ENCODE measurements at regions not wholly inside any gene's neighbourhood (a gene's known extent, or its start where the extent isn't known, plus 50 kb on each side); places are given as distances from the start of the nearest gene placed in this dataset.

DNA sequence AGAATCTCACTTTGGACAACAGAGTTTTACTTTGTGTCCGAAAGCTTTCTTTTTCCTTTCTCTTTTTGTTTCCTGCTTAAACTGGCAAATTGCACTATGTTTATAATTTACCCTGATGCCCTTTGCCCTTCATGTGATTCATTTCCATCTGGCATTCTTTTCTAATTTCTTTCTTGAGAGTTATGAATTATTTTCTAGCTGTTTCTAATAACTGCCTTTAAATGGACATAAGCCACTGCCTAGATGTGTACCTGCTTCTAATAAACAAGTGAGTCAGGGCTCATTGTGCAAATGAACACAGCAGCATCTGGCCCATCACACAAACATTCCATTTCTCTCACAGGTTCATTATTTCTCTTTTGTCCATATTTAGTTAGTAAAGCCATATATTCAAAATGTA lies 242.3 kb upstream of the GPRIN3 start:
- no peak for DNase-seq (ENCODE audit: low read depth)

DNA sequence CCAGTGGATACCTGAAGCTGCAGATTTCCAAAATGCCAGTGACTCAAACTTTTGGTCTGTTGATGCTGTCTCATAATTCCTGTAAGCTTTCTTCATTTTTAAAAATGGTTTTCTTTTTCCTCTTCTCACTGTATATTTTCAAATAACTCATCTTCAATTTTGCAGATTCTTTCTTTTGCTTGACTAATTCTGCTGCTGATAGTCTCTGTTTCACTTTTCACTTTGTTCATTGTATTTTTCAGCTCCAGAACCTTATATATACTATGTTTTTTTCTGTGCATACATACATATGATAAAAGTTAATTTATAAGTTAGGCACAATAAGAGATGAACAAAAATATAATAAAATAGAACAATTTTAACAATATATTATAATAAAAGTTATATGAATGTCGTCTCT lies 237.7 kb upstream of the GPRIN3 start:
- no peak for DNase-seq (ENCODE audit: low read depth)

DNA sequence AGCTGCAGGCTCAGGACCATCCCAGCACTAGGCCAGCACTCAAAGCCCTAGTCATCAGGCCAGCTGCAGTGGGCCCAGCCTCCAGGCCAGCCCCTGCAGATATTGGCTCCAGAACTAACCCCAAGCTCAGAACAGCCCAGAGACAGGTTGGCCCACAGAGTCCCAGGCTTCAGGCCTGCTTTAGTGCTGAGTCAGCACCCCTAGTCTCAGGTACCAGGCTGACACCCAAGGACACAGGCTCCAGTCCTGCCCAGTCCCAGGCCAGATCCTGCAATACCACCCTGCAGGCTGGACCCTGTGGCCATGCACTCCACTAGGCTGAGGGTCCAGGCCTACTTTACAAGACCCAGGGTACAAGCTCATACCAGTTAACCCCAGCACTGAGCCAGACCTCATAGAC lies 234.4 kb upstream of the GPRIN3 start:
- DNase-seq (ENCODE audit: low read depth) = no peak

DNA sequence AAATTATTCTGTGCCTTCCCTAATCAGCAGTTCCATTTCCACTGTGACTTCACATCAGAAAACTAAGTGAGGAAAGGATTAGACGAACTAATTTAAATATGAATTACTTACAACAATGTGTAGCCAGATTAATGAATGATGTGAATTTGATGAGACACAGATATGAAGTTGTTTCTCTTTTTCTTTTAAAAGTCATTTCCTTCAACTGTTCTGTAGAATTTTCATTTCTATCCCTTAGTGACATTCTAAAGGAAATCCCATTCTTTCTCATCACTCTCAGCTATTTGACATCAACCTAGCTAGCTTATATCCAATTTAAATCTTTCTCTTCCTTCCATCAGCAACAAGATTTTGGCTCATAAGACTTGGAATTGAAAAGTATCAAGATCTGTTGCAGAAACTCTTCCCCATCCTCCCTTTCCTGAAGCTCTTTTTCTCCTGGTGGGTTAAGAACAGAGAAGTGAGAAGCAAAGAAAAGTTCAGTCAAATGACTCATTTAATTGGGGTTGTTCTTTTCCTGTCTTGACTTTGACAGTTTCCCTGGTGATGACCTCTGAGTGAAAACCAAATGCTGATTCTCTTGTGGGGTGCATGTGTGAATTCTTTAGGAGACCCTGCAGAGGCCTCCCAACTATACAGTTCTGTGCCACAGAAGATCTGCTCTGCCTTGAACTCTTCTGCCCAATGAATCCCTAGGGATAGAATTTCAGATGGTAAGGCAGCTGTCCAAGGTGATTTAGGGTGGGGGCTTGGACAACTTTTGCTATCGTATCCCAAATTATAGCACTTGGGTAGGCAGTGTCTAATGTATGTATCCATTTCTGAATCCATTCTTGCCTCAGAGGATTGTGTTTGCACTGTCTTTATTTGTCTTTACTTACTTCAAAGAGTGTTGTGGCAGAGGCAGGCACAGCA lies 232.5 kb upstream of the GPRIN3 start:
- DNase-seq (ENCODE audit: low read depth) = no peak

DNA sequence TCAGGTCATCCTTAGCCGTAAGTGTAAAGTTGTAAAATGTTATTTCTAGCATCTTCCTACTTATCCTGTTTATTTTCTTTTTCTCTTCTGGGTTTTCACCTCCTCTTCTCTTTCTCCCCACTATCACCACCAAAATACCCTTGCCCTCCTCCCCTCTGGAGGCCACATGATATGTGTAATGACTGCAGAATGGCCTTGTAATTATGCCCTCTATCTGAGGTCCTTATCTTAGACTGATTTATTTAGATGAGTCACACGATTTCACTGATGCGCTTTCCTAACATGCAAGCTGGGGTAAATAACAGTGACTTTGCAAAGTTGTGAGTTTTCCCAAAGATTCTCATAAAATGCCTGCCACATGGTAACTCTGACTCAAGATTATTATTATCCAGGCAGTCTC lies 231.8 kb upstream of the GPRIN3 start:
- peak; percentile 40 for DNase-seq (ENCODE audit: low read depth)

DNA sequence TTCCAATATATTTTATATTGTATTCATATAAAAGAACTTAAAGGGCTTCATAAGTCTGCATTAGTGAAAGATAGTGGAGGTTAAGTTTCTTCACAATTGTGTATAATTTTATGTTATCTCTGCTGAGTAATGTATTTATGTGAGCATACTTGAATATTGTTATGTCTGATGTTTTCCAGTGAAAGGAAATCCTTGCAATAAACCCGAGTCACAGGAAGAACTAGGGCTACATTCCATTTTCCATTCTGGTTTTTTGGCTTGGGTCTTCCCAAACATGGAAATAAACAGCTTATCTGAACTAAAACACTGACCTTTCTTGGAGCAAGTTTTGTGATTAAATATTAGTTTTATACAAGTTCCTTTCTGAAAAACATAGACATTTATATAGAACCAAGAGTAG lies 231.3 kb upstream of the GPRIN3 start:
- no peak for DNase-seq (ENCODE audit: low read depth)

DNA sequence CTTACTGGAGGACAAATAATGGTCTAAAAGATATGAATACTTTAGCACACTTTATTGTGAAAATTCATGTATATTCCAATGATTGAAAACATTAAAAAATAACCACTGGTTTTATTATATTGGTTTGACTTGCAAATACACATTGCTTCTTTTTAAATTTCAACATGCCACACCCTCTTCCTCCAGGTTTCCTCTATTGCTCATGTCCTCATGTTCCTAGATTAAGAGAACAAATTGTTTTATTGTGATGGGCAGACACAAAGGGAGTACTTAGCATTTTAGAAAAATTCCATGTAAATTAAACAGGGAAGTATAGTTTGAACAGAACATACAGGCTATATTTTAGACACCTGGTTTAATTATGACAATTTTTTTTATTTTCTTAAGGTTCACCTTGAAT lies 230.6 kb upstream of the GPRIN3 start:
- DNase-seq (ENCODE audit: low read depth) = no peak

DNA sequence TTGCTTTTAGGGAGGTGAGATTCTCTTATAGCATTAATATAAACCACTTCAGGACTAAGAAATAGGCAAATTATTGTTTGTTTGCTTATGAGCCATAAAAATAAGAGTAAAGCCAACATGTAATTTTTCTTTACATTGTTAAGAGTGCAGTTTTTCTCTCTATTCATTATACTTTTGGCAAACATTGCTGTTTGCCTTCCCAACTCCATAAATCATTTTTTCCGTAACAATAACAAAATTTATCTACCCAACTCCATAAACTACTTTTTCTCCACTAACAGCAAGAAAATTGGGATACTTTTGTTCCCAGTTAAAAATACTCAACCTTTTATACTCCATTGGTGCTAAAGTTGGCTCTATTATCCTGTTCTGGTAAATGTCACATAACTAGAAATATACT lies 229.7 kb upstream of the GPRIN3 start:
- DNase-seq (ENCODE audit: low read depth) = no peak

DNA sequence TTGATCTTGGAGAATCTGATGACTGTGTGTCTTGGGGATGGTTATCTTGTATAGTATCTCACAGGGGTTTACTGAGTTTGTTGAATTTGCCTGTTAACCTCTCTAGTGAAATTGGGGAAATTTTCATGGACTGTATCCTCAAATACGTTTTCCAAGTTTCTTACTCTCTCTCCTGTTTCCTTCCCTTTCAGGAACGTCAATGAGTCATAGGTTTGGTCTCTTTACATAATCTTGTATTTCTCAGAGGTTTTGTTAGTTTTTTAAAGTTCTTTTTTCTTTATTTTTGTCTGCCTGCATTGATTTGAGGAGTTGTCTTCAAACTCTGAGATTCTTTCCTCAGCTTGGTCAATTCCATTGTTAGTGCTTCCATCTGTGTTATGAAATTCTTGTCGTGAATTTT lies 227.7 kb upstream of the GPRIN3 start:
- DNase-seq (ENCODE audit: low read depth) = no peak

DNA sequence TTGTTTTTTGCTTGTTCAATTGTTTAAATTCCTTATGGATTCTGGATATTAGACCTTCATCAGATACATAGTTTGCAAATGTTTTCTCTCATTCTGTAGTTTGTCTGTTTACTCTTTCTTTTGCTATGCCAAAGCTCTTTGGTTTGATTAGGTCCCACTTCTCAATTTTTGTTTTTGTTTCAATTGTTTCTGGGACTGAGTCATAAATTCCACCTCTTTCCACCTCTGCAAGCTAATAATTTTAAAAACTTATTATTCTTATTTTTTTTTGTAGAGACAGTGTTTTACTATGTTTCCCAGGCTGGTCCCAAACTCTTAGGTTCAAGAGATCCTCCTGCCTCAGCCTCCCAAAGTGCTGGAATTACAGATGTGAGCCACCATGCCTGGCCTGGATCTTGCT lies 226.8 kb upstream of the GPRIN3 start:
- DNase-seq (ENCODE audit: low read depth) = no peak

DNA sequence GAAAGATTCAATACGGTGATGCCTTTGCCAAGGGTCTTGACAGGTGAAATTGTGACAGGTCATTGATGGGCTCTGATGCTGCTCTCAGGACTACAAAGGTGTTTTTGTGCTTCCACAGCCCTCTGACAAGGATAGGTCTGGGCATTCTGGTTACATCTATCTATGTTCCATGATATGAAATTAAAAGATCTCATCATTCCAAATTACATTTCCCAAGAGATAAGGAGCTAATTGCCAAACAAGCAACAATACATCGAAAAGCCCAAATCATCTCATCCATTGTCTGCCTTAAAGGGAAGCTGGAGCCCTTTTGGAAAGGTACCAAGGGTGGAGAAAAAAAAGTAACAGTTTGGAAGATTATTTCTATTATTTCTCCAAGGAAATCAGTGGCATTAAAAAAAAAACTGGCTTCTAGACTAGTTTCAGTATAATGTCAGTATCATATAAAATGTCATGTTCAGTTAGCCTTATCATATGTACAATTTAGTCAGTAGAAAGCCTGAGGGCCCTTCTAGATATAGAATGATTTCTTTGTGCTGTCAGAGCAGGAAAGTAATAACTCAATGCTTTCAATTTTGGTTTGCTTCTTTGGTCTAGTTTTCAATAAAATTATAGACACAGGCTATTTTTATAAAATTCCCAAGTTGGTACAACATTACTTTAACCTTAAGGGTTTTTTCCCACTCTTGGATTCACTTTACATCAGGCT lies 224.5 kb upstream of the GPRIN3 start:
- DNase-seq (ENCODE audit: low read depth) = no peak

DNA sequence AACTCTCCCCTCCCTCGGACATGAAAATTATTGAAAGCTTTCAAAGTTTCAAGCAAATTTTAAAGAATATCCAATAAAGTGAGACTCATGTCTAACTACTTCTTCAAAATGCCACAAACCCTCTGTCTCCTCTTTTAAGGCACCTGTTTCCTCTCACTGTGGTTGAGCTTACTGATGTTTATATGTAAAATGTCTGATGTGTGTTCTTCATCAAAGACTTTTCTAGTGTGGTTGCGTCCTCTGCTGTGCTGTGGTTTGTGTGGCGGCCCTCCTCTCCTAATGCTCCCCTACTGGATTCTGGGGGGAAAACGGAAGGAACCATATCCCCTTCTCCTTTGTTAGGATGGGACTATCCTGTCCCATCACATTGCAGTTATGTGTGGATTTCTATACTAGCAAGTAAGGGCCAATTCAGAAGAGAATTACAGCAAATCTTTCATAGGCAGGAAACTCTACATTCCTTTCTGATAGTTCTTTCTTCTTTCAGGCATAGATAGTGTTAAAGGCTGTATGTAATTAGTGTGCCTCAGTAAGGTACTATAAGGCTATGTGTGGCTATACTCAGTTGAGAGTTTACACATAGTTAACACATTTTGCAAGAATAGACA lies 221.0 kb upstream of the GPRIN3 start:
- DNase-seq (ENCODE audit: low read depth) = no peak

DNA sequence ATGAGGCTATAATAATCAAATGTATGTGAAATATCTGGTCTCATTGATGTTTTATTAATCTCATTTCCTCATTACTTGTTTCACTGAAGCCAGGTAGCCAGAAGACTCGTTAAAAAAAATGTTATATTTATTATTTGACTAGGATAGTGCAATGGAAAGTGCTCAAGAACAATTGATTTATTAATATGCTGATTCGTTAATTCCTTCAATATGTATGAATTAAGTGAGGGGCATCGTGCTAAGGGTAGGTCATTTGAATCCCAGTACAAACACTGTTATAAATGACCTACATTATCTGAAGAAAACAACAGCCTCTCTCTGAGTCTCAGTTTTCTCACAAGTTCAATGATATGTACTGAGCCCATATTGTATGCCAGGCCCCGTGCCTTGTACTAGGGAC lies 214.2 kb upstream of the GPRIN3 start:
- DNase-seq (ENCODE audit: low read depth) = no peak

DNA sequence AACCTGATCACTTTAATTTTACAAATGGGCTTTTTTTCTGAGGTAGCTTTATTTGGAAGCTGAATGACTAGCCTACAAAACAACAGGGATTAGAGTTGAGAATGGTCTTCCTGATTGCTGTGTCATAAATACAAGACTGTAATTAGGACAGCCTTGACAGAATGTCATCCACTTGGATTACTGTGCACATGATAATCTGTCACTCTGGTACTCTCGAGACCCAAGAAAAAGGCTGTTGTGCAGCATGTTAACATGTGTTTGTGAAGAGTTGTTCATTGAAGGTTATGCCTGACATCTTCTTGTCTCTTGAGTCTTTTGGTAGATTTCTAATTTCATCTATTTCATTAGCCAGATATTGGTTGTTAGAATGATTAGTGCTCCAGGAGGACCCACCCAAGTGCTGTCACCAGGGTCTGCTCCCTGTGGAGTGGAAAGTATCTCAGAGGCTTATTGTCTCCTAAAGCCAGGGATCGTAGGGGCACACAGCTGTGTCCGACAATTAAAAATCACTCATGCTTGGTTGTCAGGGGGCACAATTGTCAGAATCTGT lies 212.2 kb upstream of the GPRIN3 start:
- no peak for DNase-seq (ENCODE audit: low read depth)

DNA sequence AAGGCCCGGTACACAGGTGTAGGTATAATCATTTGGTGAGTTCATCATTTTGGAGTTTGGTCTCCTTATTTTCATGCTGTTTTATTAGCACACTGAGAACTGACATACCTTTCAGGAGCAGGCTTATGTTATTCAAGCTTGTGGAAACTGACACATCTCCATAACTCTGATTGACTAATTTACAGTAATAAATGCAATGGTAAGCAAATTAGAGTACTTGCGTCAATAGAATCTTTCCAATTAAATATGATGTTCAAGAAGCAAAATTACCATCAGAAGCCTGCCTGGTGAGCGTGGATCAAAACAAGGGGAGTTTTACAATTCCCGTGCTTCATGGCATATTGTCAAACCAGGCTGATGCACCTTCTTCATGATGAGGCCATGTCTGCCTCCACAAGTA lies 210.7 kb upstream of the GPRIN3 start:
- DNase-seq (ENCODE audit: low read depth) = no peak

DNA sequence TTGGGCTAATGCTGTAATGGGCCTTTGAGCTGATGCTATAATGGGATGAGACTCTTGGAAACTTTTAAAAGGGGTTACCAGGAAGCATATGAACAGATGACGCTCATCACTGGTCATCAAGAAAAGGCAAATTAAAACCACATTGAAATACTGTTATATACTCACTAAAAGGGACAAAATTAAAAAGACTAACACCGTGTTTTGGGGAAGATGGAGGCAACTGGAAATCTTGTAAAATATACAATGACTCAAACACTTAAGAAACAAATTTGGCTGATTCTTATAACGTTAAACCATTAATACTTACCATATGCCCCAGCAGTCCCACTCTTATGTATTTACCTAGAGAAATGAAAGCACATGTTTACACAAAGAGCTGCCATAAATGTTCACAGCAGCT lies 207.2 kb upstream of the GPRIN3 start:
- DNase-seq (ENCODE audit: low read depth) = no peak

DNA sequence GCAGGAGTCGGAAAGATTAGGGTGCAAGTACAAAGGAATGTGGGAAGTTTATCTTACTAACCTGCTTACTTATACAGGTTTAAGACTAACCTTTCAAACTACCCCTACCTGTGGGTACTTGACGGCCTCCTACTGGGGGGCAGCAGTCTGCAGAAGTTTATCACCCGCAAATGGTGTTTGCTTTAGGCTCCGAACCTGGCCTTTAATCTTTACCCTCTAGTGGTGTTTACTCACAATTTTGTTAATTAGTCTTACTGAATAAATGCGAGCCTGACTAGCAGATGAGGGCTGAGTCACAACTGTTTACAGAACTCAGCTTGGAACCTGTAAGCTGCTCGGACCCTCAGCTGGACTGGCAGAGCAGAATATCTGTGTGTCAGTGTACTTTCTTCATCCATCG lies 204.2 kb upstream of the GPRIN3 start:
- no peak for DNase-seq (ENCODE audit: low read depth)

DNA sequence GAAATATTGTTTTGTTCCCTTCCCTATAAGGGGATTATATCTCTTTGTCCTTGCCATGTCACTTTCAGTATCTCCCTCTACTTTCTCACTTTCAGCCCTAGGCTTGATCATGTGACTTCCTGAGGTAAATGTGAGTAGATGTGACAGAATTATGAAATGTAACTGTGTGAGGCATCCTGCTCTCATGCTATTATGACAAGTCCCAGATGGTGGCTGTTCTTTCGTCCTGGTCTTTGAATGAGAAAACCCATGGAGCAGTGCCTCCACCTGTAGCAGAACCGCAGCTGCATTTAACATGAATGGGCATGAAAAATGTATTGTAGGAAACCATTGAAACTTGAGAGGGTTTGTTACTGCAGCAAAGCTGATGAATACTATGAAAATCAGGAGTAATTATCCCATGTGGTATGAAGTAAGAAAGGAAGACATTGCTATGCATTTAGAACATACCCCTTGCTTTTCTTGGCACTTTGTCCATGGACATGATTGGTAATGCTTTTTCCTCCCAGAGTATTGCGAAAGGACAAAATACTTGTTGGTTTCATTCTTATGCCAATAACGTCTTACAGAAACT lies 202.2 kb upstream of the GPRIN3 start:
- DNase-seq (ENCODE audit: low read depth) = no peak

DNA sequence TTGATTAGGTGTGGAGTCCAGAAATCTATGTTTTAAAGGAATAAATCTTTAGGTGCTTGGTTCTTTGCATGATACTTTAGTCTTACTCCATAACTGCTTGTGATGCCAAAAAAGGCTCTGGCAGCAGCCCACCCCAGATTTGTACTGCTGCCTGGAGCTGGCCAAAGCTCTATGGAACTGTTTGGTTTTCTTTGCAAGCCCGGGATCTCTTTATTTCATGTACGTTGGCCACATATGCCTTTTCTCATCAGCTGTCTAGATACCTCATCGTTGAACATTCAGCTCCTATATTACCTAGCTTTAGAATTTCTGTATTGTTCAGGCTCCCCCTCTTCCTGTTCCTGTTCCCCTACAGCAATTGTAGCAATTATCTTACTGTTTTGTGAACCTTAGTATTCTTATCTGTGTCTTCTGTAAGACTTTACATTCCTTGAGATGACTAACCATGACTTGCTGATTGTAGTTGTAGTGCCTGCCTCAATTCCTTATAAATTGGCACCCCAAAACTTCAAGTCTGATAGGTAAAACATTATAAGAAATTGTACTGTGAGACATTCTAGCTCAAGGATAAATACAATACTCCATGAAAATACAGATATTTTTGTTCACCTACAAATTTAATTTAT lies 199.4 kb upstream of the GPRIN3 start:
- DNase-seq (ENCODE audit: low read depth) = no peak

DNA sequence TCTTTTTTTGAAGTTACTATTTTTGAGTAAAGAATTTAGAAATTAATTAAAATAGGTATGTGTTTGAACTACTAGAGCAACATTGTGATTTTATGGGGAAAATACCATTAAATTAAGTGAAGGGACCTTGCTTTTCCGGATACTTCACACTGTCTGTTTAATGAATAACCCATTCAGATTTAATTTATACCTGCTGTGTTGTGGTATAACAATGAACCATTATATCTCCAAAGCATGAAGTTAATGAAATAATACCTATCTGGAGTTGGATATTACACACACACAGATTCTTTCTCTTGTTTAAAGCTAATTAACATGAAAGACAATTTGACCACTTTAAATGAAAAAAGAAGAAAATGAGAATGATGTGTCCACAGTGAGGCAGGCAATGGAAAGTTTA lies 195.0 kb upstream of the GPRIN3 start:
- no peak for DNase-seq (ENCODE audit: low read depth)

DNA sequence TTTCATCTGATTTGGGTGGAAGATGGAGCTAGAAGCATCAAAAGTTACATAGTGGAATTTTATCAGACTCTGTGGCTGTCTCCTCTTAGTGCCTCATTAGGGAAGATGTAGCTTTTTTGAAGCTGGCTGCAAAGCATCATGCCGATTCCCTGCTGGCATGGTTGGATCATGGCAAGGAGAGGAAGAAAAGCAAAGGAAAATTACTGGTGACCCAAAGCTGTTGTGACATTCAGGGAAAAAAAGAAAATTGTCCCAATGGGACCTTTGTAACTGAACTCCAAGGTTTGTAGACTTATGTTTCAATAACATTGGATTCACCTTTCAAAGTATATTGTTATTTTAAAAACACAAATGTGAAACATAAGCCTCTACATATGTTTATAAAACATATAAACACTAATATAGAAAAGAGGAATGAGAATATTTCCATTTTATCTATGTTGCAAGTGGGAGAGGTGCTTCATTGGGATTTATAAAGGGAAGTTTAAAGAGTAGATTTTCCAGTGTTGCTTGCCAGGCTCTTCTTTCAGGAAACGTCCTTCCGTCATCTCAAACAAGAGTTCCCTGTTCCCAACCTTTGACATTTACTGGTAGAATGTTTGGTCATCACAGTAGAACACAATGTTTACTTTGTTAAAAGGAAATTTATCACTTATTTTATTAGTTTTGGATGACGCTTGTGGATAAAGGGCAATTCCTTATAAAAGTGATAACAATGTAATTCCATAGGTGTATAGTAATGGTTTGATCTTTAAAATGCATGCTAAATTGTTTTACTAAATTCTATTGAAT lies 190.1 kb upstream of the GPRIN3 start:
- no peak for DNase-seq (ENCODE audit: low read depth)

All from non-pigmented ciliary epithelial cell (primary cell).